GM20431 (cell line): ENCODE measurements at regions not wholly inside any gene's neighbourhood (a gene's known extent, or its start where the extent isn't known, plus 50 kb on each side); places are given as distances from the start of the nearest gene placed in this dataset.

Source experiments
- in situ Hi-C: fragments of 300-500 bp; cut with MseI, MboI; formaldehyde crosslinking; loops from one replicate; pipeline ENCODE4 v1.15.0; 2020; ENCODE audit warnings: low sequenced_read_pairs; ENCODE audit not compliant: unreplicated experiment

- in situ Hi-C loops, result loop anchor here (10.0 to 25.0 kb wide), 2 partner anchors 579 to 856 kb away; no protein-coding TSS in a partner anchor
Measured at GRCh38 chr13:99656092-99656745, 154.9 kb downstream of the TM9SF2 start.

- in situ Hi-C loops, result loop anchor here (10.0 to 25.0 kb wide), 2 partner anchors 579 to 857 kb away; no protein-coding TSS in a partner anchor
Measured at GRCh38 chr13:99655351-99656091, 154.2 kb downstream of the TM9SF2 start.

- in situ Hi-C loops, result loop anchor here (10.0 to 25.0 kb wide), 2 partner anchors 581 to 858 kb away; no protein-coding TSS in a partner anchor
Measured at GRCh38 chr13:99654076-99654475, 152.8 kb downstream of the TM9SF2 start.

- in situ Hi-C loops, result loop anchor here (10.0 to 25.0 kb wide), 2 partner anchors 581 to 859 kb away; no protein-coding TSS in a partner anchor
Measured at GRCh38 chr13:99653526-99653925, 152.3 kb downstream of the TM9SF2 start.

- in situ Hi-C loops, result loop anchor here (10.0 to 25.0 kb wide), 2 partner anchors 582 to 859 kb away; no protein-coding TSS in a partner anchor
Measured at GRCh38 chr13:99652901-99653300, 151.6 kb downstream of the TM9SF2 start.

GRCh38 chr13:99652141-99652540 lies 150.9 kb downstream of the TM9SF2 start:
- in situ Hi-C loops, result loop anchor here (10.0 to 25.0 kb wide), 2 partner anchors 583 to 860 kb away; no protein-coding TSS in a partner anchor

GRCh38 chr13:99651016-99651415 lies 149.7 kb downstream of the TM9SF2 start:
- in situ Hi-C loops, result loop anchor here (10.0 to 25.0 kb wide), 2 partner anchors 584 to 861 kb away; no protein-coding TSS in a partner anchor

GRCh38 chr13:99650410-99650809 lies 149.1 kb downstream of the TM9SF2 start:
- in situ Hi-C loops, result loop anchor here (10.0 to 25.0 kb wide), 2 partner anchors 584 to 862 kb away; no protein-coding TSS in a partner anchor

GRCh38 chr13:99648927-99649326 lies 147.7 kb downstream of the TM9SF2 start:
- in situ Hi-C loops, result no loop called here

GRCh38 chr13:99648066-99648665 lies 146.9 kb downstream of the TM9SF2 start:
- in situ Hi-C loops, result no loop called here

- in situ Hi-C loops, result no loop called here
Measured at GRCh38 chr13:99647596-99647985, 146.3 kb downstream of the TM9SF2 start.

- in situ Hi-C loops, result no loop called here
Measured at GRCh38 chr13:99646866-99647595, 145.8 kb downstream of the TM9SF2 start.

GRCh38 chr13:99642841-99643240 lies 141.6 kb downstream of the TM9SF2 start:
- in situ Hi-C loops, result no loop called here

- in situ Hi-C loops, result no loop called here
Measured at GRCh38 chr13:99642006-99642405, 140.7 kb downstream of the TM9SF2 start.

GRCh38 chr13:99640260-99640659 lies 139.0 kb downstream of the TM9SF2 start:
- in situ Hi-C loops, result no loop called here

- in situ Hi-C loops, result no loop called here
Measured at GRCh38 chr13:99639126-99639525, 137.9 kb downstream of the TM9SF2 start.

- in situ Hi-C loops, result no loop called here
Measured at GRCh38 chr13:99636728-99637353, 135.6 kb downstream of the TM9SF2 start.

GRCh38 chr13:99636306-99636705 lies 135.0 kb downstream of the TM9SF2 start:
- in situ Hi-C loops, result no loop called here

- in situ Hi-C loops, result no loop called here
Measured at GRCh38 chr13:99634672-99635071, 133.4 kb downstream of the TM9SF2 start.
